Esophagus squamous epithelium (tissue), 4 donors: ENCODE measurements at regions not wholly inside any gene's neighbourhood (a gene's known extent, or its start where the extent isn't known, plus 50 kb on each side); places are given as distances from the start of the nearest gene placed in this dataset.

Source experiments
- POLR2A ChIP-seq, 4 donors: fragments of 450-650 bp; IDR thresholded peaks; one replicate each; pipeline ENCODE4 v1.6.1; 2017; ENCODE audit warnings: antibody characterized with exemption in 4 of 4, mild to moderate bottlenecking in 4 of 4, moderate library complexity in 3 of 4
- TF ChIP-seq, protein P1 (sequence below), 6 experiments: fragments of 450-650 bp in 4 of 6; fragments of 200-600 bp in 2 of 6; sonication (generic) in 2 of 6; IDR thresholded peaks; one replicate each; pipeline ENCODE4 v1.5.1; 2016 to 2019; ENCODE audit warnings: antibody characterized with exemption in 6 of 6, mild to moderate bottlenecking in 4 of 6, moderate library complexity in 4 of 6

GRCh38 chr2:239678666-239679296 is 278.0 kb upstream of the HDAC4 start:
- TF ChIP-seq POLR2A (IDR thresholded peaks at IDR 0.05) = no peak
- TF ChIP-seq, protein P1, sequence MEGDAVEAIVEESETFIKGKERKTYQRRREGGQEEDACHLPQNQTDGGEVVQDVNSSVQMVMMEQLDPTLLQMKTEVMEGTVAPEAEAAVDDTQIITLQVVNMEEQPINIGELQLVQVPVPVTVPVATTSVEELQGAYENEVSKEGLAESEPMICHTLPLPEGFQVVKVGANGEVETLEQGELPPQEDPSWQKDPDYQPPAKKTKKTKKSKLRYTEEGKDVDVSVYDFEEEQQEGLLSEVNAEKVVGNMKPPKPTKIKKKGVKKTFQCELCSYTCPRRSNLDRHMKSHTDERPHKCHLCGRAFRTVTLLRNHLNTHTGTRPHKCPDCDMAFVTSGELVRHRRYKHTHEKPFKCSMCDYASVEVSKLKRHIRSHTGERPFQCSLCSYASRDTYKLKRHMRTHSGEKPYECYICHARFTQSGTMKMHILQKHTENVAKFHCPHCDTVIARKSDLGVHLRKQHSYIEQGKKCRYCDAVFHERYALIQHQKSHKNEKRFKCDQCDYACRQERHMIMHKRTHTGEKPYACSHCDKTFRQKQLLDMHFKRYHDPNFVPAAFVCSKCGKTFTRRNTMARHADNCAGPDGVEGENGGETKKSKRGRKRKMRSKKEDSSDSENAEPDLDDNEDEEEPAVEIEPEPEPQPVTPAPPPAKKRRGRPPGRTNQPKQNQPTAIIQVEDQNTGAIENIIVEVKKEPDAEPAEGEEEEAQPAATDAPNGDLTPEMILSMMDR (IDR thresholded peaks at IDR 0.05) = no peak
